CD4-positive, CD25-positive, alpha-beta regulatory T cell (primary cell): ENCODE measurements at regions not wholly inside any gene's neighbourhood (a gene's known extent, or its start where the extent isn't known, plus 50 kb on each side); places are given as distances from the start of the nearest gene placed in this dataset.

Source experiments
- ATAC-seq, 2 donors: fragments of 150-1000 bp; cut with Tn5 transposase; one replicate each; pipeline ENCODE4 v1.10.0; 2021; ENCODE audit warnings: low read depth in 2 of 2, moderate number of reproducible peaks in 2 of 2, moderate library complexity in 1 of 2
- DNase-seq, 3 donors: peaks; one replicate each; pipeline versions ENCODE4 v3.0.0 to v3.0.0-alpha.2; 2012 to 2022; ENCODE audit warnings: mixed read lengths in 1 of 3
- H3K27ac ChIP-seq: one replicate; pipeline ENCODE4 v1.7.0; 2013; ENCODE audit warnings: mild to moderate bottlenecking, low read length; ENCODE audit not compliant: insufficient read depth, poor library complexity, severe bottlenecking
- H3K27me3 ChIP-seq: one replicate; pipeline ENCODE4 v1.7.0; 2013; ENCODE audit warnings: low read length; ENCODE audit not compliant: control insufficient read depth, insufficient read depth
- H3K36me3 ChIP-seq: one replicate; pipeline ENCODE4 v1.7.0; 2013; ENCODE audit warnings: mild to moderate bottlenecking, low read length, moderate library complexity; ENCODE audit not compliant: control insufficient read depth, insufficient read depth
- H3K4me1 ChIP-seq: 2 replicates; pipeline ENCODE4 v1.7.0; 2013; ENCODE audit warnings: mild to moderate bottlenecking, low read length; ENCODE audit not compliant: insufficient read depth, control insufficient read depth, poor library complexity, severe bottlenecking
- H3K4me3 ChIP-seq: one replicate; pipeline ENCODE4 v1.7.0; 2013; ENCODE audit warnings: low read depth, mild to moderate bottlenecking, low read length, moderate library complexity
- H3K9me3 ChIP-seq, 2 experiments: 1 replicate in 1 of 2; 2 replicates in 1 of 2; pipeline ENCODE4 v1.7.0; 2013; ENCODE audit warnings: low read length in 2 of 2, mild to moderate bottlenecking in 1 of 2, moderate library complexity in 1 of 2; ENCODE audit not compliant: control insufficient read depth in 2 of 2
- H3K27ac Mint-ChIP-seq, 3 donors: one replicate each; pipeline ENCODE4 v1.8.0; 2020 to 2022; ENCODE audit warnings: mild to moderate bottlenecking in 3 of 3, mixed read lengths in 3 of 3, moderate library complexity in 2 of 3
- H3K27me3 Mint-ChIP-seq: one replicate; pipeline ENCODE4 v1.8.0; 2022; ENCODE audit warnings: mild to moderate bottlenecking, mixed read lengths
- H3K36me3 Mint-ChIP-seq: one replicate; pipeline ENCODE4 v1.8.0; 2020; ENCODE audit warnings: mixed read lengths
- H3K4me1 Mint-ChIP-seq, 4 donors: one replicate each; pipeline ENCODE4 v1.8.0; 2020 to 2022; ENCODE audit warnings: mixed read lengths in 4 of 4, mild to moderate bottlenecking in 1 of 4
- H3K4me3 Mint-ChIP-seq, 4 donors: one replicate each; pipeline ENCODE4 v1.8.0; 2020 to 2022; ENCODE audit warnings: mild to moderate bottlenecking in 4 of 4, mixed read lengths in 4 of 4, moderate library complexity in 3 of 4
- H3K9me3 Mint-ChIP-seq, 7 donors: one replicate each; pipeline ENCODE4 v1.8.0; 2020 to 2022; ENCODE audit warnings: mixed read lengths in 7 of 7, mild to moderate bottlenecking in 3 of 7, moderate library complexity in 2 of 7

- Histone ChIP-seq H3K4me1 (no peaks in the 10 kb centered on the region), H3K36me3 (no peaks in the 10 kb centered on the region), H3K27ac (no peak overlapping the region), H3K9me3 (no peaks in the 10 kb centered on the region), H3K27me3 (no peaks in the 10 kb centered on the region), H3K4me3 (no peak overlapping the region)
- no peak for ATAC-seq
- H3K4me1 Mint-ChIP-seq, result no peaks in the 10 kb centered on the region
- H3K9me3 Mint-ChIP-seq, result peaks cover 0 to 28% (median 8%) of the 10 kb centered on the region in 7 donors
- no peak for DNase-seq
- no peaks in the 10 kb centered on the region for H3K27me3 Mint-ChIP-seq
- no peak overlapping the region for H3K27ac Mint-ChIP-seq
- no peaks in the 10 kb centered on the region for H3K36me3 Mint-ChIP-seq
- H3K4me3 Mint-ChIP-seq, result no peak overlapping the region
Observed at GRCh38 chr15:96960711-96961480, 630.4 kb downstream of the NR2F2 start.

- Mint-ChIP-seq H3K27me3 (no peaks in the 10 kb centered on the region), H3K4me1 (no peaks in the 10 kb centered on the region), H3K36me3 (no peaks in the 10 kb centered on the region), H3K4me3 (no peak overlapping the region), H3K27ac (no peak overlapping the region), H3K9me3 (peaks cover 0 to 20% (median 10%) of the 10 kb centered on the region in 7 donors)
- DNase-seq (no peak), ATAC-seq (no peak)
- Histone ChIP-seq H3K27me3 (no peaks in the 10 kb centered on the region), H3K9me3 (peaks cover 3 to 7% of the 10 kb centered on the region in 2 experiments), H3K36me3 (no peaks in the 10 kb centered on the region), H3K4me1 (no peaks in the 10 kb centered on the region), H3K27ac (no peak overlapping the region), H3K4me3 (no peak overlapping the region)
Observed at GRCh38 chr15:96966554-96966953, 636.1 kb downstream of the NR2F2 start.

GRCh38 chr15:96969732-96970710, 639.5 kb downstream of the NR2F2 start:
- no peak overlapping the region for H3K27ac ChIP-seq
- no peak overlapping the region for H3K4me3 Mint-ChIP-seq
- H3K36me3 Mint-ChIP-seq, result no peaks in the 10 kb centered on the region
- DNase-seq, result no peak
- peaks cover 3 to 7% of the 10 kb centered on the region in 2 experiments for H3K9me3 ChIP-seq
- no peak for ATAC-seq
- no peak overlapping the region for H3K27ac Mint-ChIP-seq
- peaks cover 3 to 20% (median 12%) of the 10 kb centered on the region in 7 donors for H3K9me3 Mint-ChIP-seq
- no peaks in the 10 kb centered on the region for H3K36me3 ChIP-seq
- H3K4me3 ChIP-seq, result no peak overlapping the region
- no peaks in the 10 kb centered on the region for H3K27me3 ChIP-seq
- no peaks in the 10 kb centered on the region for H3K4me1 Mint-ChIP-seq
- no peaks in the 10 kb centered on the region for H3K27me3 Mint-ChIP-seq
- H3K4me1 ChIP-seq, result no peaks in the 10 kb centered on the region

- Histone ChIP-seq H3K27ac (no peak overlapping the region), H3K4me3 (no peak overlapping the region), H3K4me1 (no peaks in the 10 kb centered on the region), H3K27me3 (no peaks in the 10 kb centered on the region), H3K36me3 (no peaks in the 10 kb centered on the region), H3K9me3 (peaks cover 3 to 7% of the 10 kb centered on the region in 2 experiments)
- peaks cover 2 to 14% (median 9%) of the 10 kb centered on the region in 7 donors for H3K9me3 Mint-ChIP-seq
- H3K27me3 Mint-ChIP-seq, result no peaks in the 10 kb centered on the region
- no peaks in the 10 kb centered on the region for H3K36me3 Mint-ChIP-seq
- H3K27ac Mint-ChIP-seq, result no peak overlapping the region
- H3K4me3 Mint-ChIP-seq, result no peak overlapping the region
- H3K4me1 Mint-ChIP-seq, result no peaks in the 10 kb centered on the region
- no peak for ATAC-seq
- DNase-seq, result no peak
Observed at GRCh38 chr15:96972201-96972600, 641.7 kb downstream of the NR2F2 start.

GRCh38 chr15:96974761-96975160, 644.3 kb downstream of the NR2F2 start:
- no peaks in the 10 kb centered on the region for H3K27me3 ChIP-seq
- Mint-ChIP-seq H3K4me3 (no peak overlapping the region), H3K4me1 (no peaks in the 10 kb centered on the region), H3K27me3 (no peaks in the 10 kb centered on the region), H3K27ac (no peak overlapping the region), H3K9me3 (peaks cover 2 to 6% (median 5%) of the 10 kb centered on the region in 7 donors), H3K36me3 (no peaks in the 10 kb centered on the region)
- DNase-seq, result no peak
- no peaks in the 10 kb centered on the region for H3K4me1 ChIP-seq
- ATAC-seq, result no peak
- peaks cover 0 to 7% of the 10 kb centered on the region in 2 experiments for H3K9me3 ChIP-seq
- no peak overlapping the region for H3K27ac ChIP-seq
- H3K4me3 ChIP-seq, result no peak overlapping the region
- no peaks in the 10 kb centered on the region for H3K36me3 ChIP-seq

GRCh38 chr15:96977886-96978285, 647.4 kb downstream of the NR2F2 start:
- H3K9me3 Mint-ChIP-seq, result peaks cover 0 to 5% (median 3%) of the 10 kb centered on the region in 7 donors
- Histone ChIP-seq H3K27ac (no peak overlapping the region), H3K4me1 (no peaks in the 10 kb centered on the region), H3K27me3 (no peaks in the 10 kb centered on the region), H3K4me3 (no peak overlapping the region), H3K36me3 (no peaks in the 10 kb centered on the region), H3K9me3 (no peaks in the 10 kb centered on the region)
- no peak overlapping the region for H3K27ac Mint-ChIP-seq
- H3K4me1 Mint-ChIP-seq, result no peaks in the 10 kb centered on the region
- no peak overlapping the region for H3K4me3 Mint-ChIP-seq
- ATAC-seq (no peak), DNase-seq (no peak)
- H3K36me3 Mint-ChIP-seq, result no peaks in the 10 kb centered on the region
- no peaks in the 10 kb centered on the region for H3K27me3 Mint-ChIP-seq

- H3K9me3 ChIP-seq, result no peaks in the 10 kb centered on the region
- H3K27ac ChIP-seq, result no peak overlapping the region
- H3K4me3 ChIP-seq, result no peak overlapping the region
- no peaks in the 10 kb centered on the region for H3K36me3 ChIP-seq
- no peak overlapping the region for H3K4me3 Mint-ChIP-seq
- no peaks in the 10 kb centered on the region for H3K4me1 ChIP-seq
- no peaks in the 10 kb centered on the region for H3K27me3 ChIP-seq
- no peaks in the 10 kb centered on the region for H3K36me3 Mint-ChIP-seq
- DNase-seq (no peak), ATAC-seq (no peak)
- peaks cover 0 to 4% (median 3%) of the 10 kb centered on the region in 7 donors for H3K9me3 Mint-ChIP-seq
- H3K4me1 Mint-ChIP-seq, result no peaks in the 10 kb centered on the region
- H3K27me3 Mint-ChIP-seq, result no peaks in the 10 kb centered on the region
- H3K27ac Mint-ChIP-seq, result no peak overlapping the region
Observed at GRCh38 chr15:96978937-96979473, 648.5 kb downstream of the NR2F2 start.
